GM21360 (cell line): ENCODE measurements at regions not wholly inside any gene's neighbourhood (a gene's known extent, or its start where the extent isn't known, plus 50 kb on each side); places are given as distances from the start of the nearest gene placed in this dataset.
"Not testable (repeated sequence)": the region's sequence is repeated elsewhere in the genome, so short reads cannot be mapped to it uniquely, and the experiment has no call there.

Source experiments
- ATAC-seq: cut with Tn5 transposase; IDR thresholded peaks from one replicate; pipeline ENCODE4 v1.9.1; 2021; ENCODE audit warnings: mild to moderate bottlenecking, moderate library complexity; ENCODE audit not compliant: unreplicated experiment

GRCh38 chr7:68977385-68978055, 620.8 kb upstream of the AUTS2 start:
- ATAC-seq, result no peak

DNA sequence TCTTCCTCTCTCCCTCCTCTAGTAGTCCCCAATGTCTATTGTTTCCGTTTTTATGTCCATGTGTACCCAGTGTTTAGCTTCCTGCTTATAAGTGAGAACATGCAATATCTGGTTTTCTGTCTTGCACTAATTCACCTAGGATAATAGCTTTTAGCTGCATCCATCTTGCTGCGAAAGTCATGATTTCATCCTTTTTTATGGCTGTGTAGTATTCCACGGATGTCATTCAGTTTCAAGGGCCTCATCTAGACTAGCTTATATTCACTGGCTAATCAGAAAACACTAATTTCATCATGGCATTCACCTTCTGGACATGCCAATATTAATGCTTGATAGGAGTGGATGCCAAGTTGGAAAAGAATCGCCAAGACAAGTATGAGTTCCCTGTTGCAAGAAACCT, 619.6 kb upstream of the AUTS2 start:
- no peak for ATAC-seq

DNA sequence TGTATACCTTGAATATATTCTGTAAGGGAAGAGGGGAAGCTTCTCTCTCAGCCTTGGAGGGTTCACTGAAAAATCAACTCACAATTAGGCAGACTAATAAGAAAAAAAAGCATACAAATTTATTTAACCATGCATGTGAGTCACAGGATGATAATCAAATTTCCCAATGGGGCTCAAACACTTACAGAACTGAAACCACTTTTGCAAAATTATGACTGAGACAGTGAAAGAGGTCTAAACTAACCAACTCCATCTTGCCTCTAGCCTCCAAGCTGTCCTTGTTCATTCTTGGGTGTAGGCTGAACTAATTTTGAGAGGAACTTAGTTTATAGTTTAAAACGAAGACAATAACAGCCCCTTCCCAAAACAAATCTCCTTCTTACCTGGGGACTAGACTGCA, 618.3 kb upstream of the AUTS2 start:
- ATAC-seq, result no peak

- not testable (repeated sequence) for ATAC-seq
These were observed 617.8 kb upstream of the AUTS2 start for GRCh38 chr7:68980432-68980831.

- ATAC-seq, result no peak
These were observed 614.0 kb upstream of the AUTS2 start for GRCh38 chr7:68984306-68984705.

DNA sequence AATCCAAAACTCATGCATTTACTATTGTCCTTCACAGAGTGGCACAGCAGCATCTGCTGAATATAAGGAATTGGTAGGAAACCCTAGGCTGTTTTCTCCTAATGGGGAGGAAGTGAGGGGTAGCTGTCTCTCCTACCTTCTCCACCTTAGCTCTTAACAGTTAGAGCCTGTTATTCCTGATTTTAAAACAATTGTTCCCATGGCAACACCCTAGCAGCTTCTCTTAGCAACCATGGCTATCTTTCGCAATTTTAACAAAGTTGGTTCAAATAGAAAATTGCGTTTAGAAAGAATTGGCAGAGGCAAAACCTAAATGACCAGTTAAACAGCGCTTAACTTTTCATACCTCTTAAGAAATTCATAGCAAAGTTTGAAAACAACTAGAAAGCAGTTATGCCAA, 603.4 kb upstream of the AUTS2 start:
- no peak for ATAC-seq

DNA sequence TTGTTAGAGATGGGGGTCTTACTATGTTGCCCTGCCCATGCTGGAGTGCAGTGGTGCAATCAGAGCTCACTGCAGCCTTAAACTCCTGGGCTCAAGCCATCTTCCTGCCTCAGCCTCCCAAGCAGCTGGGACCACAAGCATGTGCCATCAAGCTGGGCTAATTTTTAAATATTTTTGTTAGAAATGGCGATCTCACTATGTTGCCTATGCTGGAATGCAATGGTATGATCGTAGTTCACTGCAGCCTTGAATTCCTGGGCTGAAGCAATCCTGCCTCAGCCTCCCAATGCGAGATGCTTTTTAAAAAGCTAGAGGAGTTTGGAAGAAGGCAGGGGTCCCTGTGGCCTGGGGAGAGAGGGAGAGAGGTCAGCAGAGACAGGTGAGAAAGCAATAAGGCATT, 600.1 kb upstream of the AUTS2 start:
- no peak for ATAC-seq

DNA sequence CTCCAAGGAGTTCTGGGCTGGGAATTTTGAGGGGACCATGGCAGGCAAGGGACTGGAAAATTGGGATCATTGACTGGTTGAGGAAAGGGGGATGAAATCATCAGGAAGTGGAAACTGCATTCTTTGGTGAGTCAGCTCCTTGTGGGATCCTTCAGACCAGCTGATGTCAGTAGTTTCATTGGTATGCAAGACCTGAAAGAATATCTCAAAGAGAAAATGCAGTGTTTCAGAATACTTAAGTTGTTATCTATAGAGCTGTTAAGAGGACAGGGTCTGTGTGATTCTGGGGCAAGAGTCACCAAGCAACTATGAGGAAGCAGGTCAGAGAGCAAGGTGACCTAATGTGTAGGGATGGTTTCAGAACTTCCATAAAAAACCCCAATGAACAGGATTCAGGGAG, 595.9 kb upstream of the AUTS2 start:
- no peak for ATAC-seq

GRCh38 chr7:69012149-69012548, 586.1 kb upstream of the AUTS2 start:
- ATAC-seq, result no peak

- ATAC-seq, result no peak
These were observed 581.1 kb upstream of the AUTS2 start for GRCh38 chr7:69017208-69017607.

DNA sequence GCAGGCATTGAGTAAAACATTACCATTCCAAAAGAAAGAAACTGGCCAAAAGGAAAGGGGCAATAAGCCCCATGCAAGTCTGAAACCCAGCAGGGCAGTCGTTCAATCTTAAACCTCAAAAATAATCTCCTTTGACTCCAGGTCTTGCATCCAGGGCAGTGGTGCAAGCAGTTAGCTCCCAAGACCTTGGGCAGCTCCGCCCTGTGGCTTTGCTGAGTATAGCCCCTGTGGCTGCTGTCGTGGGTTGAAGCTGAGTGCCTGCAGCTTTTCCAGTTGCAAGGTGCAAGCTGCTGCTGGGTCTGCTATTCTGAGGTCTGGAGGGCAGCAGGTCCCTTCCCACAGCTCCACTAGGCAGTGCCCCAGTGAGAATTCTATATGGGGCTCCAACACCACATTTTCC, 580.1 kb upstream of the AUTS2 start:
- no peak for ATAC-seq

- no peak for ATAC-seq
These were observed 578.8 kb upstream of the AUTS2 start for GRCh38 chr7:69019437-69019836.

DNA sequence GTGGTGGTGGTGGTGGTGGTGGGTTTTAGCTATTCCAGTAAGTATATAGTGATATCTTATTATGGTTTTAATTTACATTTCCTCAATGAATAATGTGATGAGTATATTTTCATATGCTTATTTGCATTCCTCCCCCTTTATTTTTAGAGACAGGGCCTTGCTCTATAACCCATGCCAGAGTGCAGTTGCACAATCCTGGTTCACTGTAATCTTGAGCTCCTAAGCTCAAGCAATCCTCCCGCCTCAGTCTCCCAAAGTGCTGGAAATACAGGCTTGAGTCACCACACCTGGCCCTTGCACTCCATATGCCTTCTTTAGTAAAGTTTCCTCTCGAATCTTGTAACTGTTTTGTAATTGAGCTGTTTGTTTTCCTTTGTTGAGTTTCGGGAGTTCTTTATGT, 577.7 kb upstream of the AUTS2 start:
- ATAC-seq, result no peak

GRCh38 chr7:69025249-69025648, 573.0 kb upstream of the AUTS2 start:
- ATAC-seq, result no peak

DNA sequence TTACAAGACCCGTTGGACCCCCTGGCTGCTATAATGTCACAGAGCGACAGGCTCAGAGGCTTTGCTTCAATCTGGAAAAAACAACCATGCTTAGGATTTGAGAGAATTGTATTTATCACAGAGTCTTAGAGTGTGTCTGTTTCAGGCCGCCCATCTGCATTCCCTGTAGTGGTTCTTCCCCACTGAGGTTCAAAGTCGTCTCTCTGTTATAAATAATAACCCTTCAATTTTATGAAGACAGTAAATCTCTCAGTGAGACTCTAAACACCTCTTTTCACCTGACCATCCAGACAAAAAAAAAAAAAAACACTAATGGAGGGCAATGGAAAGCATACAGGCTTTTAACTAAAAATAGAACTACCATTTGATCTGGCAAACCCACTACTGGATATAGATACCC, 565.4 kb upstream of the AUTS2 start:
- no peak for ATAC-seq

DNA sequence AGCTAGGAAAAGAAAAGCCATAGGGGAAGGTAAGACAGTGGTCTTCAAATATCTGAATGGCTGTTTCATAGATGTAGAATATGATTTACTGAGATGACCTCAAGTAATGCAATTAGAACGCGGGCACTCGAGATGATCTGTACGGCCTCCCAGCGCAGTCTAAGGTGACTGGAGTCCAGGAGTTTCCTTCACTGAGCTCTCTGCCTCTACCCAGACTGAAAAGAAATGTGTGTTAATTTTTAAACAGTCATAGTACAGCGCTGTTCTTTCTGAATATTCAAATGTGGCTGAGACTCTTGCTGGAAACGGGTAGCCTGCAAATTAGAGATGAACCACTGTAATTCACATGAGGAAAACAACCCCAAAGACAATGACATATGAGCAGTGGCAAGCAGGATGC, 562.4 kb upstream of the AUTS2 start:
- no peak for ATAC-seq

DNA sequence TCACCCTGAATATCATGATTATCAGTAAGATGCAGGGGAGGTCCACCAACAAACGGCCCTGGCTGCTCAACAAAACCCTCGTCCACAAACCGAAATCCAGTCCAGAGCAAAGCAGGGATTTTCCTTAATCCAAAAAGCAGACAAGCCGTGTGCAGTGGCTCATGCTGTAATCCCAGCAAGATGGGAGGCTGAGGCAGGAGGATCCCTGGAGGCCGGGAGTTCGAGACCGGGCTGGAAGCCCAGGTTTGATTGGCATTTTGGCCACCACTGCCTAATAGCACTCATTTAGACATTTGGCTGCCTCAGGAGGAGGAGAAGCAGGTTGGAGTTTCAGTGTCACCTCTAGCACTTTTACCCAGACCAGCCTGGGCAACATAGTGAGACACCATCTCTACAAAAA, 562.0 kb upstream of the AUTS2 start:
- ATAC-seq, result no peak

DNA sequence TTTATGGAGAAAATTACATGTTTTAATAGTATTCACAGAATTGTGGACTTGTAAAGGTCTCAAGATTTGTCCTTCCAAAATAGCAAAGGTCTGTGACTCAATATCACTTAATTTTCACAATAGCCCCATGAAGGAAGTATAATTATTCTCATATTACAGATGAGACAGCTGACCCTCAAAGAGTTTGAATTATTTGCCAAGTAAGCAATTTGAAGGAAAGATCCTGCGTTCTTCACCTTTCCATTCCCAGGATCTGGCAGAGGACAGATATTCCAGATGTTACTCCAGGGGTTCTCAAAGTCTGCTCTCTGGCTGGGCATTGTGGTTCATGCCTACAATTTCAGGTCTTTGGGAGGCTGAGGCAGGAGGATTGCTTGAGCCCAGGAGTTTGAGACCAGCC, 559.4 kb upstream of the AUTS2 start:
- no peak for ATAC-seq

DNA sequence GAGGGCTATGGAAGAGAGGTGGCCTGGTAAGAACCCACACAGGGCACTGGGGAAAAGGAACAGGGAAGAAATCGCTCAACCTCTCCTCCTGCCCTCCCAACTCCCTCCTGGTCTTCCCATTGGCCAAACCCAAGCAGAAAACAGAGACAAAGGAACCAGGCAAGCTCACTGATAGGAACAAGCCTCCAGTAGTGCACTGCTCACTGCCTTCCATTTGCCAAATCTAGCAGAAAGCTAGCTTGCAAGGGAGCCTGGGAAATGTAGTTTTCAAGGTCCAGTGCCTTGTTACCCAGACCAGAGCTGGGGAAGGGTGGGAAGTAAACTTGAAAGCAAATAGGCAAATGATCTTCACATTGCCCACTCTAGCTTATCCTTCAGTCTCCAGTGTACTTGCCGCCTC, 556.1 kb upstream of the AUTS2 start:
- no peak for ATAC-seq

- no peak for ATAC-seq
These were observed 551.0 kb upstream of the AUTS2 start for GRCh38 chr7:69047151-69047754.

- ATAC-seq, result no peak
These were observed 548.9 kb upstream of the AUTS2 start for GRCh38 chr7:69049326-69049725.

GRCh38 chr7:69052447-69052846, 545.8 kb upstream of the AUTS2 start:
- ATAC-seq, result no peak

DNA sequence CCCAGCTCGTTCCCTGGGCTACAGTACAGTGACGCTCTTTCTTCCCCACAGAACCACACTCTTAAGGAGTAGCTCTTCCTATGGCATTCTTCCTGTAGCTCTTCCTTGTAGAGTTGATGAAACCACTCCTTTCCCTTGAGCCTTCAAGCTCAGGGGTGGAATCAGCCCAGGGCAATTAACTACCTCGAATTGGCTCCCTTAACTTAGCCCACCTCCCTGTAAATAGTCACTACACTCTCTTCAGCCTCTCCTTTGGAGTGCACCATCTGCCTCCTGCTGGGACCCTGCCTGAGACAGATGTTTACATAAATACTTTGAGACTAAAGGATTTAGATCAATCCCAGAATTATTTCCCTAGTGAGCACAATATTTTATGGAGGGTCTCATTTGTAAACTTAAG, 537.8 kb upstream of the AUTS2 start:
- no peak for ATAC-seq
